SK-N-SH treated with all-trans-retinoic acid at 6 μM for 48 hours (cell line): ENCODE measurements at regions not wholly inside any gene's neighbourhood (a gene's known extent, or its start where the extent isn't known, plus 50 kb on each side); places are given as distances from the start of the nearest gene placed in this dataset.

Experiments used
- ATAC-seq: fragments of 200-7000 bp; cut with Tn5 transposase; 3 replicates; pipeline ENCODE4 v1.9.1; 2020; ENCODE audit warnings: mild to moderate bottlenecking, moderate library complexity
- BACH2 ChIP-seq: fragments of 250-450 bp; sonication (Bioruptor Pico); IDR thresholded peaks from 2 replicates; pipeline ENCODE4 v1.9.0; 2021; ENCODE audit warnings: mild to moderate bottlenecking, borderline replicate concordance
- CREB5 ChIP-seq: fragments of 250-450 bp; sonication (Bioruptor Pico); IDR thresholded peaks from 2 replicates; pipeline ENCODE4 v1.5.1; 2020; ENCODE audit warnings: low read depth, mild to moderate bottlenecking, moderate library complexity
- CSDC2 ChIP-seq: fragments of 250-450 bp; sonication (Bioruptor Pico); IDR thresholded peaks from 2 replicates; pipeline ENCODE4 v1.5.0; 2020; ENCODE audit warnings: mild to moderate bottlenecking, moderate library complexity
- ESRRG ChIP-seq: fragments of 250-450 bp; sonication (Bioruptor Pico); IDR thresholded peaks from 2 replicates; pipeline ENCODE4 v1.6.1; 2021; ENCODE audit warnings: mild to moderate bottlenecking
- ISL1 ChIP-seq: fragments of 250-450 bp; sonication (Bioruptor Pico); IDR thresholded peaks from 2 replicates; pipeline ENCODE4 v2.1.2; 2022; ENCODE audit warnings: mild to moderate bottlenecking, moderate library complexity
- PATZ1 ChIP-seq: fragments of 250-450 bp; sonication (Bioruptor Pico); IDR thresholded peaks from 2 replicates; pipeline ENCODE4 v1.8.0; 2020; ENCODE audit warnings: mild to moderate bottlenecking, moderate library complexity, borderline replicate concordance
- POU6F1 ChIP-seq: fragments of 250-450 bp; sonication (Bioruptor Pico); IDR thresholded peaks from 2 replicates; pipeline ENCODE4 v1.8.0; 2021; ENCODE audit warnings: low read depth, mild to moderate bottlenecking, moderate library complexity, borderline replicate concordance
- PPARA ChIP-seq: fragments of 250-450 bp; sonication (Bioruptor Pico); IDR thresholded peaks from 2 replicates; pipeline ENCODE4 v1.5.0; 2020; ENCODE audit warnings: mild to moderate bottlenecking, borderline replicate concordance
- RARB ChIP-seq: fragments of 250-450 bp; sonication (Bioruptor Pico); IDR thresholded peaks from 2 replicates; pipeline ENCODE4 v1.8.0; 2021; ENCODE audit warnings: mild to moderate bottlenecking, moderate library complexity
- SNAI2 ChIP-seq: fragments of 250-450 bp; sonication (Bioruptor Pico); IDR thresholded peaks from 2 replicates; pipeline ENCODE4 v1.5.0; 2020; ENCODE audit warnings: mild to moderate bottlenecking, moderate library complexity
- TCF4 ChIP-seq: fragments of 250-450 bp; sonication (Bioruptor Pico); IDR thresholded peaks from 2 replicates; pipeline ENCODE4 v1.8.0; 2021; ENCODE audit warnings: mild to moderate bottlenecking, moderate library complexity, borderline replicate concordance
- TOX ChIP-seq: fragments of 250-450 bp; sonication (Bioruptor Pico); IDR thresholded peaks from 2 replicates; pipeline ENCODE4 v1.8.0; 2021; ENCODE audit warnings: mild to moderate bottlenecking, moderate library complexity, borderline replicate concordance
- TSHZ2 ChIP-seq: fragments of 250-450 bp; sonication (Bioruptor Pico); IDR thresholded peaks from 2 replicates; pipeline ENCODE4 v1.5.0; 2020; ENCODE audit warnings: mild to moderate bottlenecking, moderate library complexity
- ZC3H10 ChIP-seq: fragments of 250-450 bp; sonication (Bioruptor Pico); IDR thresholded peaks from 2 replicates; pipeline ENCODE4 v1.5.1; 2021; ENCODE audit warnings: mild to moderate bottlenecking, moderate library complexity
- ZFP3 ChIP-seq: fragments of 250-450 bp; sonication (Bioruptor Pico); IDR thresholded peaks from 2 replicates; pipeline ENCODE4 v1.5.0; 2020; ENCODE audit warnings: mild to moderate bottlenecking, moderate library complexity
- ZFP30 ChIP-seq: fragments of 450-650 bp; formaldehyde crosslinking; IDR thresholded peaks from 2 replicates; pipeline ENCODE4 v1.5.0; 2022; ENCODE audit warnings: mild to moderate bottlenecking, moderate library complexity
- ZNF70 ChIP-seq: fragments of 450-650 bp; formaldehyde crosslinking; IDR thresholded peaks from 2 replicates; pipeline ENCODE4 v1.5.0; 2020; ENCODE audit warnings: mild to moderate bottlenecking, moderate library complexity
- ZNF8 ChIP-seq: fragments of 450-650 bp; formaldehyde crosslinking; IDR thresholded peaks from 2 replicates; pipeline ENCODE4 v1.5.0; 2020; ENCODE audit warnings: mild to moderate bottlenecking, moderate library complexity

- TF ChIP-seq CREB5 (CRISPR knock-in tag) (no peak), PPARA (CRISPR knock-in tag) (no peak)
Measured at GRCh38 chr16:27644165-27644564, 94.2 kb downstream of the KATNIP start (continued).

GRCh38 chr16:27645396-27645795, 95.5 kb downstream of the KATNIP start:
- no peak for ATAC-seq
- no peak for TF ChIP-seq TCF4 (CRISPR knock-in tag)
- TF ChIP-seq ZC3H10 (CRISPR knock-in tag) = no peak
- TF ChIP-seq TSHZ2 (CRISPR knock-in tag) = no peak
- no peak for TF ChIP-seq ZNF70 (CRISPR knock-in tag)
- no peak for TF ChIP-seq ZFP3 (CRISPR knock-in tag)
- no peak for TF ChIP-seq ESRRG (CRISPR knock-in tag)
- no peak for TF ChIP-seq BACH2 (CRISPR knock-in tag)
- TF ChIP-seq PATZ1 (CRISPR knock-in tag) = no peak
- no peak for TF ChIP-seq TOX (CRISPR knock-in tag)
- no peak for TF ChIP-seq ISL1 (CRISPR knock-in tag)
- no peak for TF ChIP-seq CREB5 (CRISPR knock-in tag)
- no peak for TF ChIP-seq RARB (CRISPR knock-in tag)
- TF ChIP-seq ZNF8 = no peak
- TF ChIP-seq CSDC2 = no peak
- TF ChIP-seq POU6F1 (CRISPR knock-in tag) = no peak
- TF ChIP-seq, all 23 proteins: peak for 0

- TF ChIP-seq CREB5 (CRISPR knock-in tag) (no peak), ZNF70 (CRISPR knock-in tag) (no peak), PATZ1 (CRISPR knock-in tag) (no peak), SNAI2 (CRISPR knock-in tag) (no peak), ESRRG (CRISPR knock-in tag) (no peak), CSDC2 (no peak), ISL1 (CRISPR knock-in tag) (no peak), ZFP30 (CRISPR knock-in tag) (no peak), BACH2 (CRISPR knock-in tag) (no peak)
- ATAC-seq = no peak
Measured at GRCh38 chr16:27646806-27647205, 96.9 kb downstream of the KATNIP start.
